ENCODE measurements at regions not wholly inside any gene's neighbourhood (a gene's known extent, or its start where the extent isn't known, plus 50 kb on each side); places are given as distances from the start of the nearest gene placed in this dataset.

- H3K9me3 Mint-ChIP-seq (ENCODE audit: low read depth, unreplicated experiment) = no peaks in the 10 kb centered on the region
- intact Hi-C loops (cut with micrococcal nuclease; ENCODE audit: unreplicated experiment) = no loop called here
- no peaks in the 10 kb centered on the region for H3K27me3 Mint-ChIP-seq (ENCODE audit: unreplicated experiment)
- TF ChIP-seq CTCF (IDR thresholded peaks at IDR 0.05; ENCODE audit: unreplicated experiment) = no peak
- CTCF ChIA-PET = no interaction called here
- H3K27ac Mint-ChIP-seq (ENCODE audit: unreplicated experiment) = no peak overlapping the region
- BruUV-seq (replicated peaks) = no TSS peak
- H3K36me3 Mint-ChIP-seq (ENCODE audit: insufficient read depth, unreplicated experiment) = no peaks in the 10 kb centered on the region
- no peak overlapping the region for H3K4me3 Mint-ChIP-seq (ENCODE audit: low read depth, unreplicated experiment)
- H3K4me1 Mint-ChIP-seq (ENCODE audit: low read depth, unreplicated experiment) = no peaks in the 10 kb centered on the region
- no peak for DNase-seq
Measured at GRCh38 chr6:17013701-17014100, 88.1 kb upstream of the STMND1 start.

- intact Hi-C loops (cut with micrococcal nuclease; ENCODE audit: unreplicated experiment) = no loop called here
- CTCF ChIA-PET = no interaction called here
Measured at GRCh38 chr6:17012421-17013225, 89.2 kb upstream of the STMND1 start.

GRCh38 chr6:17011985-17012384, 89.9 kb upstream of the STMND1 start:
- intact Hi-C loops (cut with micrococcal nuclease; ENCODE audit: unreplicated experiment) = no loop called here
- Mint-ChIP-seq H3K4me1 (ENCODE audit: low read depth, unreplicated experiment) (no peaks in the 10 kb centered on the region), H3K4me3 (ENCODE audit: low read depth, unreplicated experiment) (no peak overlapping the region), H3K36me3 (ENCODE audit: insufficient read depth, unreplicated experiment) (no peaks in the 10 kb centered on the region), H3K27me3 (ENCODE audit: unreplicated experiment) (no peaks in the 10 kb centered on the region), H3K9me3 (ENCODE audit: low read depth, unreplicated experiment) (peaks cover 2% of the 10 kb centered on the region), H3K27ac (ENCODE audit: unreplicated experiment) (no peak overlapping the region)
- CTCF ChIA-PET = no interaction called here
- TF ChIP-seq CTCF (IDR thresholded peaks at IDR 0.05; ENCODE audit: unreplicated experiment) = no peak
- no TSS peak for BruUV-seq (replicated peaks)
- DNase-seq = no peak

More at GRCh38 chr6:17012421-17013225, 89.2 kb upstream of the STMND1 start:
- Mint-ChIP-seq H3K27ac (ENCODE audit: unreplicated experiment) (no peak overlapping the region), H3K4me3 (ENCODE audit: low read depth, unreplicated experiment) (no peak overlapping the region), H3K9me3 (ENCODE audit: low read depth, unreplicated experiment) (peaks cover 2% of the 10 kb centered on the region), H3K4me1 (ENCODE audit: low read depth, unreplicated experiment) (no peaks in the 10 kb centered on the region), H3K36me3 (ENCODE audit: insufficient read depth, unreplicated experiment) (no peaks in the 10 kb centered on the region), H3K27me3 (ENCODE audit: unreplicated experiment) (no peaks in the 10 kb centered on the region)
- no peak for TF ChIP-seq CTCF (IDR thresholded peaks at IDR 0.05; ENCODE audit: unreplicated experiment)
- no TSS peak for BruUV-seq (replicated peaks)
- DNase-seq = no peak

GRCh38 chr6:17007749-17008148, 94.1 kb upstream of the STMND1 start:
- no peaks in the 10 kb centered on the region for H3K27me3 Mint-ChIP-seq (ENCODE audit: unreplicated experiment)
- no peaks in the 10 kb centered on the region for H3K4me1 Mint-ChIP-seq (ENCODE audit: low read depth, unreplicated experiment)
- no peak for TF ChIP-seq CTCF (IDR thresholded peaks at IDR 0.05; ENCODE audit: unreplicated experiment)
- no peak overlapping the region for H3K4me3 Mint-ChIP-seq (ENCODE audit: low read depth, unreplicated experiment)
- BruUV-seq (replicated peaks) = no TSS peak
- CTCF ChIA-PET = no interaction called here
- no peak overlapping the region for H3K27ac Mint-ChIP-seq (ENCODE audit: unreplicated experiment)
- H3K9me3 Mint-ChIP-seq (ENCODE audit: low read depth, unreplicated experiment) = peaks cover 2% of the 10 kb centered on the region
- no peaks in the 10 kb centered on the region for H3K36me3 Mint-ChIP-seq (ENCODE audit: insufficient read depth, unreplicated experiment)
- intact Hi-C loops (cut with micrococcal nuclease; ENCODE audit: unreplicated experiment) = no loop called here
- no peak for DNase-seq

Measured in Calu3 (cell line).